PC-9 (cell line): ENCODE measurements at regions not wholly inside any gene's neighbourhood (a gene's known extent, or its start where the extent isn't known, plus 50 kb on each side); places are given as distances from the start of the nearest gene placed in this dataset.

Experiments
- BruUV-seq: library from RNA; stranded (reverse); fragments of 400-500 nt; replicated peaks from 2 replicates; lab custom pipeline; 2021; lab: Mats Ljungman, UMichigan
- CTCF ChIA-PET: fragments of 300-600 bp; sonication (Branson Sonifier 250); formaldehyde crosslinking; loops from one replicate; lab custom pipeline; 2022; ENCODE audit warnings: antibody characterized with exemption; lab: Charles Lee
- POLR2A ChIA-PET: fragments of 300-600 bp; sonication (Branson Sonifier 250); formaldehyde crosslinking; loops from one replicate; lab custom pipeline; 2022; ENCODE audit warnings: antibody characterized with exemption; ENCODE audit not compliant: unreplicated experiment; lab: Charles Lee
- DNase-seq, 2 experiments: peaks; one replicate each; pipeline versions ENCODE4 v3.0.0 to v3.0.0-alpha.2; 2015 to 2022; ENCODE audit warnings: mixed read lengths in 1 of 2
- H2AFZ ChIP-seq: fragments of 200-600 bp; sonication (generic); 2 replicates; pipeline ENCODE4 v1.8.1; 2017; ENCODE audit warnings: antibody characterized with exemption
- H3F3A ChIP-seq: fragments of 200-600 bp; sonication (generic); 2 replicates; pipeline ENCODE4 v1.8.1; 2017; ENCODE audit warnings: antibody characterized with exemption, mild to moderate bottlenecking, low read depth; ENCODE audit not compliant: insufficient read depth
- H3K27ac ChIP-seq: fragments of 200-600 bp; sonication (generic); 2 replicates; pipeline ENCODE4 v1.6.1; 2016; ENCODE audit warnings: mixed run types
- H3K27me3 ChIP-seq: fragments of 200-600 bp; sonication (generic); 2 replicates; pipeline ENCODE4 v1.6.1; 2016; ENCODE audit warnings: low read depth, mixed run types; ENCODE audit not compliant: insufficient read depth
- H3K36me3 ChIP-seq: fragments of 200-600 bp; sonication (generic); 2 replicates; pipeline ENCODE4 v1.6.1; 2016; ENCODE audit warnings: low read depth, mixed run types
- H3K4me1 ChIP-seq: fragments of 200-600 bp; sonication (generic); replicated peaks from 2 replicates; pipeline ENCODE4 v1.6.1; 2016; ENCODE audit warnings: mixed run types; ENCODE audit not compliant: insufficient read depth
- H3K4me2 ChIP-seq: fragments of 200-600 bp; sonication (generic); 2 replicates; pipeline ENCODE4 v1.6.1; 2017; ENCODE audit warnings: mixed run types
- H3K4me3 ChIP-seq: fragments of 200-600 bp; sonication (generic); 2 replicates; pipeline ENCODE4 v1.6.1; 2016; ENCODE audit warnings: mixed run types
- H3K79me2 ChIP-seq: fragments of 200-600 bp; sonication (generic); 2 replicates; pipeline ENCODE4 v1.6.1; 2017; ENCODE audit warnings: low read depth, mixed run types
- H3K9me2 ChIP-seq: fragments of 200-600 bp; sonication (generic); 2 replicates; pipeline ENCODE4 v1.8.1; 2017; ENCODE audit warnings: mild to moderate bottlenecking; ENCODE audit not compliant: insufficient read depth
- H3K9me3 ChIP-seq: fragments of 200-600 bp; sonication (generic); 2 replicates; pipeline ENCODE4 v1.8.1; 2016; ENCODE audit warnings: low read depth; ENCODE audit not compliant: insufficient read depth
- H4K20me1 ChIP-seq: fragments of 200-600 bp; sonication (generic); 2 replicates; pipeline ENCODE4 v1.8.1; 2017; ENCODE audit not compliant: insufficient read depth
- CTCF ChIP-seq: fragments of 200-600 bp; sonication (generic); conservative IDR thresholded peaks from 2 replicates; pipeline ENCODE4 v1.6.1; 2017; ENCODE audit warnings: mixed run types, antibody characterized with exemption, mild to moderate bottlenecking, moderate library complexity
- EZH2 ChIP-seq: fragments of 200-600 bp; sonication (generic); IDR thresholded peaks from 2 replicates; pipeline ENCODE4 v1.8.0; 2017; ENCODE audit warnings: antibody characterized with exemption, low read depth
- intact Hi-C: fragments of 100-400 bp; cut with micrococcal nuclease; formaldehyde crosslinking; loops from one replicate; pipeline ENCODE4 v1.10.0; 2022; ENCODE audit not compliant: unreplicated experiment

GRCh38 chr6:10307476-10307875 is 107.4 kb downstream of the TFAP2A start:
- POLR2A ChIA-PET: no interaction called here
- Histone ChIP-seq H3F3A (peaks cover 16% of the 10 kb centered on the region), H3K27me3 (no peaks in the 10 kb centered on the region), H4K20me1 (no peaks in the 10 kb centered on the region), H3K4me3 (no peak overlapping the region), H3K4me1 (peaks cover 29% of the 10 kb centered on the region), H3K27ac (no peak overlapping the region), H3K4me2 (no peak overlapping the region), H3K9me3 (no peaks in the 10 kb centered on the region), H3K79me2 (no peaks in the 10 kb centered on the region), H3K36me3 (no peaks in the 10 kb centered on the region), H2AFZ (no peak overlapping the region), H3K9me2 (no peaks in the 10 kb centered on the region)
- DNase-seq: no peak
- TF ChIP-seq EZH2 (no peak), CTCF (no peak)
- no TSS peak for BruUV-seq
- CTCF ChIA-PET: no interaction called here
- intact Hi-C loops: no loop called here

- Histone ChIP-seq H3K9me2 (no peaks in the 10 kb centered on the region), H2AFZ (no peak overlapping the region), H3K79me2 (no peaks in the 10 kb centered on the region), H3K9me3 (no peaks in the 10 kb centered on the region), H3K4me1 (peaks cover 29% of the 10 kb centered on the region), H3K4me2 (no peak overlapping the region), H3K4me3 (no peak overlapping the region), H3K36me3 (no peaks in the 10 kb centered on the region), H3F3A (peaks cover 16% of the 10 kb centered on the region), H3K27me3 (no peaks in the 10 kb centered on the region), H4K20me1 (no peaks in the 10 kb centered on the region), H3K27ac (no peak overlapping the region)
- DNase-seq: no peak
- ChIA-PET POLR2A (no interaction called here), CTCF (no interaction called here)
- TF ChIP-seq CTCF (no peak), EZH2 (no peak)
- intact Hi-C loops: no loop called here
- BruUV-seq: no TSS peak
Measured at GRCh38 chr6:10307028-10307427, 107.8 kb downstream of the TFAP2A start.

- Histone ChIP-seq H4K20me1 (no peaks in the 10 kb centered on the region), H3K27me3 (no peaks in the 10 kb centered on the region), H3K27ac (no peak overlapping the region), H3K4me3 (no peak overlapping the region), H3K4me2 (no peak overlapping the region), H3K4me1 (peaks cover 24% of the 10 kb centered on the region), H3K9me3 (no peaks in the 10 kb centered on the region), H3K9me2 (no peaks in the 10 kb centered on the region), H3F3A (peaks cover 12% of the 10 kb centered on the region; the same call in 1 of the 2 replicates), H2AFZ (no peak overlapping the region), H3K36me3 (no peaks in the 10 kb centered on the region), H3K79me2 (no peaks in the 10 kb centered on the region)
- DNase-seq: peak in 1 of 2 experiments; percentile 42
- CTCF ChIA-PET: no interaction called here
- POLR2A ChIA-PET: interaction anchor here (0.6 kb wide), 1 partner anchor 198 kb away, joined by 3 read pairs; no protein-coding TSS in a partner anchor
- no TSS peak for BruUV-seq
- intact Hi-C loops: no loop called here
- TF ChIP-seq EZH2: no peak
- no peak for TF ChIP-seq CTCF
Measured at GRCh38 chr6:10305790-10306415, 109.0 kb downstream of the TFAP2A start.
